Ishikawa (cell line): ENCODE measurements at regions not wholly inside any gene's neighbourhood (a gene's known extent, or its start where the extent isn't known, plus 50 kb on each side); places are given as distances from the start of the nearest gene placed in this dataset.

Experiments used
- CEBPB ChIP-seq: IDR thresholded peaks from 2 replicates; pipeline ENCODE4 v1.6.1; 2012
- EP300 ChIP-seq: IDR thresholded peaks from 2 replicates; pipeline ENCODE4 v1.6.1; 2012; ENCODE audit warnings: borderline replicate concordance
- MAX ChIP-seq: IDR thresholded peaks from 2 replicates; pipeline ENCODE4 v1.6.1; 2012
- TEAD4 ChIP-seq: IDR thresholded peaks from 2 replicates; pipeline ENCODE4 v1.6.1; 2012
- TF ChIP-seq, protein P1 (sequence below): IDR thresholded peaks from 2 replicates; pipeline ENCODE4 v1.6.1; 2012

GRCh38 chr5:143484601-143485000 is 81.1 kb upstream of the NR3C1 start:
- TF ChIP-seq MAX = no peak
- TF ChIP-seq EP300 = no peak
- no peak for TF ChIP-seq CEBPB
- no peak for TF ChIP-seq TEAD4
- TF ChIP-seq, protein P1, sequence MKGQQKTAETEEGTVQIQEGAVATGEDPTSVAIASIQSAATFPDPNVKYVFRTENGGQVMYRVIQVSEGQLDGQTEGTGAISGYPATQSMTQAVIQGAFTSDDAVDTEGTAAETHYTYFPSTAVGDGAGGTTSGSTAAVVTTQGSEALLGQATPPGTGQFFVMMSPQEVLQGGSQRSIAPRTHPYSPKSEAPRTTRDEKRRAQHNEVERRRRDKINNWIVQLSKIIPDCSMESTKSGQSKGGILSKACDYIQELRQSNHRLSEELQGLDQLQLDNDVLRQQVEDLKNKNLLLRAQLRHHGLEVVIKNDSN = no peak
